Mesenteric fat pad (tissue), 1 donor: ENCODE measurements at regions not wholly inside any gene's neighbourhood (a gene's known extent, or its start where the extent isn't known, plus 50 kb on each side); places are given as distances from the start of the nearest gene placed in this dataset.

Source experiments
- DNase-seq: peaks from one replicate; pipeline ENCODE4 v3.0.0-alpha.2; 2020; ENCODE audit warnings: low spot score
- donor health status: DM: yes; HTN: yes; CAD: no.

GRCh38 chr7:22564511-22565045, 64.6 kb upstream of the STEAP1B start:
- no peak for DNase-seq

GRCh38 chr7:22563621-22564241, 63.7 kb upstream of the STEAP1B start:
- no peak for DNase-seq

- no peak for DNase-seq
Observed at GRCh38 chr7:22563032-22563501, 63.1 kb upstream of the STEAP1B start.

- DNase-seq, result no peak
Observed at GRCh38 chr7:22561895-22562593, 62.1 kb upstream of the STEAP1B start.

GRCh38 chr7:22561321-22561811, 61.4 kb upstream of the STEAP1B start:
- DNase-seq, result no peak

- DNase-seq, result no peak
Observed at GRCh38 chr7:22559829-22560489, 60.0 kb upstream of the STEAP1B start.

GRCh38 chr7:22557167-22557566, 57.2 kb upstream of the STEAP1B start:
- no peak for DNase-seq

- DNase-seq, result no peak
Observed at GRCh38 chr7:22555476-22555875, 55.5 kb upstream of the STEAP1B start.

GRCh38 chr7:22554184-22554583, 54.2 kb upstream of the STEAP1B start:
- peak; percentile 14 for DNase-seq

GRCh38 chr7:22551768-22552513, 52.0 kb upstream of the STEAP1B start:
- peak; percentile 18 for DNase-seq

- no peak for DNase-seq
Observed at GRCh38 chr7:22550514-22551030, 50.6 kb upstream of the STEAP1B start.

GRCh38 chr7:22549667-22550513, 49.9 kb upstream of the STEAP1B start:
- peak; percentile 88 for DNase-seq
